Liver (tissue), 8 donors: ENCODE measurements at regions not wholly inside any gene's neighbourhood (a gene's known extent, or its start where the extent isn't known, plus 50 kb on each side); places are given as distances from the start of the nearest gene placed in this dataset.

Experiments
- DNase-seq: peaks from one replicate; pipeline ENCODE4 v3.0.0-alpha.2; 2017; ENCODE audit warnings: low spot score
- H3K27ac ChIP-seq, 2 donors: one replicate each; pipeline ENCODE4 v1.7.0; 2013; ENCODE audit warnings: inconsistent platforms in 2 of 2, low read length in 2 of 2, control low read depth in 1 of 2, low read depth in 1 of 2, mild to moderate bottlenecking in 1 of 2
- H3K27me3 ChIP-seq, 4 donors: one replicate each; pipeline versions ENCODE4 v1.6.1 to v1.7.0; 2013; ENCODE audit warnings: low read length in 3 of 4, inconsistent platforms in 1 of 4, mild to moderate bottlenecking in 1 of 4, moderate library complexity in 1 of 4; ENCODE audit not compliant: control insufficient read depth in 4 of 4, insufficient read depth in 4 of 4
- H3K36me3 ChIP-seq, 4 donors: one replicate each; pipeline versions ENCODE4 v1.6.1 to v1.7.0; 2013; ENCODE audit warnings: low read length in 3 of 4, mild to moderate bottlenecking in 3 of 4, low read depth in 1 of 4, moderate library complexity in 1 of 4; ENCODE audit not compliant: control insufficient read depth in 4 of 4, insufficient read depth in 3 of 4
- H3K4me1 ChIP-seq, 4 donors: one replicate each; pipeline versions ENCODE4 v1.6.1 to v1.7.0; 2013; ENCODE audit warnings: low read length in 3 of 4, mild to moderate bottlenecking in 3 of 4, moderate library complexity in 1 of 4; ENCODE audit not compliant: control insufficient read depth in 4 of 4, insufficient read depth in 4 of 4
- H3K4me3 ChIP-seq, 3 donors: one replicate each; pipeline versions ENCODE4 v1.6.1 to v1.7.0; 2013; ENCODE audit warnings: low read length in 3 of 3, control low read depth in 1 of 3, low read depth in 1 of 3, mild to moderate bottlenecking in 1 of 3
- H3K9ac ChIP-seq, 2 donors: one replicate each; pipeline ENCODE4 v1.7.0; 2013; ENCODE audit warnings: low read length in 2 of 2, mild to moderate bottlenecking in 2 of 2, moderate library complexity in 2 of 2, control low read depth in 1 of 2, low read depth in 1 of 2
- H3K9me3 ChIP-seq, 4 donors: one replicate each; pipeline versions ENCODE4 v1.6.1 to v1.7.0; 2013; ENCODE audit warnings: low read length in 3 of 4; ENCODE audit not compliant: control insufficient read depth in 4 of 4
- ATF3 ChIP-seq: IDR thresholded peaks from 2 replicates; pipeline ENCODE4 v1.6.1; 2016; ENCODE audit warnings: antibody characterized with exemption
- CTCF ChIP-seq: fragments of 150-350 bp; IDR thresholded peaks from 2 replicates; pipeline ENCODE4 v1.5.1; 2017; ENCODE audit warnings: improper control_type of control experiment, low read depth, low read length; ENCODE audit not compliant: missing input control
- EGR1 ChIP-seq, 2 donors: IDR thresholded peaks; 2 replicates each; pipeline ENCODE4 v1.6.1; 2016 to 2018; ENCODE audit warnings: antibody characterized with exemption in 2 of 2, low read depth in 2 of 2
- FOXA1 ChIP-seq: IDR thresholded peaks from 2 replicates; pipeline ENCODE4 v1.6.1; 2016; ENCODE audit warnings: antibody characterized with exemption
- FOXA2 ChIP-seq: IDR thresholded peaks from 2 replicates; pipeline ENCODE4 v1.6.1; 2016; ENCODE audit warnings: antibody characterized with exemption
- GABPA ChIP-seq, 2 donors: IDR thresholded peaks in 1 of 2; conservative IDR thresholded peaks in 1 of 2; 2 replicates each; pipeline ENCODE4 v1.6.1; 2016; ENCODE audit warnings: antibody characterized with exemption in 2 of 2, mild to moderate bottlenecking in 1 of 2, moderate library complexity in 1 of 2
- HNF4A ChIP-seq, 2 donors: conservative IDR thresholded peaks; 2 replicates each; pipeline ENCODE4 v1.6.1; 2016; ENCODE audit warnings: antibody characterized with exemption in 2 of 2, mild to moderate bottlenecking in 2 of 2
- HNF4G ChIP-seq: IDR thresholded peaks from 2 replicates; pipeline ENCODE4 v1.6.1; 2016; ENCODE audit warnings: antibody characterized with exemption
- JUND ChIP-seq, 2 donors: IDR thresholded peaks; 2 replicates each; pipeline ENCODE4 v1.6.1; 2016; ENCODE audit warnings: antibody characterized with exemption in 2 of 2
- MAX ChIP-seq: IDR thresholded peaks from 2 replicates; pipeline ENCODE4 v1.6.1; 2016; ENCODE audit warnings: antibody characterized with exemption
- NR2F2 ChIP-seq: IDR thresholded peaks from 2 replicates; pipeline ENCODE4 v1.6.1; 2016; ENCODE audit warnings: antibody characterized with exemption
- RAD21 ChIP-seq, 2 donors: IDR thresholded peaks; 2 replicates each; pipeline ENCODE4 v1.6.1; 2016; ENCODE audit warnings: antibody characterized with exemption in 2 of 2, mild to moderate bottlenecking in 2 of 2
- REST ChIP-seq: IDR thresholded peaks from 2 replicates; pipeline ENCODE4 v1.6.1; 2016; ENCODE audit warnings: antibody characterized with exemption, mild to moderate bottlenecking
- RXRA ChIP-seq, 2 donors: IDR thresholded peaks; 2 replicates each; pipeline ENCODE4 v1.6.1; 2017 to 2018; ENCODE audit warnings: antibody characterized with exemption in 2 of 2, mild to moderate bottlenecking in 1 of 2
- SP1 ChIP-seq: IDR thresholded peaks from 2 replicates; pipeline ENCODE4 v1.6.1; 2018; ENCODE audit warnings: antibody characterized with exemption, mild to moderate bottlenecking
- TAF1 ChIP-seq: conservative IDR thresholded peaks from 2 replicates; pipeline ENCODE4 v1.6.1; 2016; ENCODE audit warnings: antibody characterized with exemption, mild to moderate bottlenecking
- YY1 ChIP-seq: IDR thresholded peaks from 2 replicates; pipeline ENCODE4 v1.6.1; 2016; ENCODE audit warnings: antibody characterized with exemption, mild to moderate bottlenecking
- ZBTB33 ChIP-seq: IDR thresholded peaks from 2 replicates; pipeline ENCODE4 v1.6.1; 2016; ENCODE audit warnings: antibody characterized with exemption
- WGBS: extraction: QIAGEN DNeasy Blood & Tissue Kit; methylation state at CpG from one replicate; pipeline ENCODE4 v1.1.7; 2013; 5-methylcytosine and 5-hydroxymethylcytosine counted together
- donor health status: healthy.
- donor health status: healthy.
- donor health status: healthy.
- donor health status: healthy.
- donor health status: healthy.

GRCh38 chr2:199606193-199606780, 148.5 kb upstream of the SATB2 start:
- WGBS, result 73% methylated on average over 4 of the region's 4 CpGs
- no peaks in the 10 kb centered on the region for H3K36me3 ChIP-seq
- no peak overlapping the region for H3K4me3 ChIP-seq

More at GRCh38 chr2:199606193-199606780, 148.5 kb upstream of the SATB2 start:
- no peak overlapping the region for H3K27ac ChIP-seq
- H3K9me3 ChIP-seq, result no peaks in the 10 kb centered on the region
- H3K4me1 ChIP-seq, result no peaks in the 10 kb centered on the region
- DNase-seq, result no peak
- no peak overlapping the region for H3K9ac ChIP-seq
- TF ChIP-seq NR2F2 (no peak), JUND (IDR thresholded peaks at IDR 0.05) (no peak), FOXA1 (no peak), EGR1 (IDR thresholded peaks at IDR 0.05; ENCODE audit: low read depth in 2 of 2) (no peak), FOXA2 (no peak), ZBTB33 (no peak), SP1 (no peak), TAF1 (no peak), HNF4G (no peak), REST (no peak), MAX (no peak), HNF4A (conservative IDR thresholded peaks at IDR 0.05) (no peak), GABPA (IDR thresholded peaks at IDR 0.05 in 1 of 2, conservative IDR thresholded peaks at IDR 0.05 in 1 of 2) (no peak), YY1 (no peak), CTCF (no peak), RXRA (IDR thresholded peaks at IDR 0.05) (no peak), ATF3 (no peak), RAD21 (IDR thresholded peaks at IDR 0.05) (no peak)
- peaks cover 0 to 3% (median 0%) of the 10 kb centered on the region in 4 donors for H3K27me3 ChIP-seq
